ENCODE measurements at regions not wholly inside any gene's neighbourhood (a gene's known extent, or its start where the extent isn't known, plus 50 kb on each side); places are given as distances from the start of the nearest gene placed in this dataset.

DNA sequence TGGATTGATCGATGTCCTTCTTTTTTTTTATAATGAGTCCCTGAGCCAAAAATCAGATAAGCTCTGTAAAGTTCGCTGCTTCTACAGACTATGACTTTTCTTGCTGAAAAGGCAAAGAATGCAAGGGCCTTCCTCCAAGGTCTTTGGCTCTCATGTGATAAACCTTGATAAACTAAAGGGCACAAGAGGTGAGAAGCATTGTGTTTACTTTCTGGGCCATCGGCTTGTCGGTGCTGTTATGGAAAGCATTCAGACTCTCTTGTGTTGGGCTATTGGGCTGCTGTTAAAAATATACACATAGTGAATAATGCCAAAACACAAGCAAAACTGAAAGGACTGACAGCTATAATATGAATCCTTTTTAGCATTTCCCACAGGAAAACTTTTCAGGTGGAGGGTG is 472.4 kb upstream of the SPHKAP start:
- no peak for DNase-seq (ENCODE audit: low spot score)

DNA sequence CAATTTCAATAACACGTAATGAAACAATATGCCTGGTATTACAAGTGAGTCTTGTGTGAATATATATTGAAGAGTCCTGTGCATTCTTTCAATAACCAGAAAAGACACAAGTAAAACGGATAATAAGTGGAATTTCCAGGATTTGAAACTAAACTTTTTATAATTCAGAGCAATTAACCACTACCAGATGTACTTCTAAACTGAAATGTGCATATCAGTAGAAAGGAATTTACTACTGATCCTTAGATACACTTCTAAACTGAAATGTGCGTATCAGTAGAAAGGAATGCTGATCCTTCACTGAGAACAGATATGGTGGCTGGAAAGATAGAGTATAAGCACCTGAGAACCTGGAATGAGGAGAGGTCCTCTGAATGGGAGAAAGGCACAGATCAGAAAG is 470.9 kb upstream of the SPHKAP start:
- no peak for DNase-seq (ENCODE audit: low spot score)

DNA sequence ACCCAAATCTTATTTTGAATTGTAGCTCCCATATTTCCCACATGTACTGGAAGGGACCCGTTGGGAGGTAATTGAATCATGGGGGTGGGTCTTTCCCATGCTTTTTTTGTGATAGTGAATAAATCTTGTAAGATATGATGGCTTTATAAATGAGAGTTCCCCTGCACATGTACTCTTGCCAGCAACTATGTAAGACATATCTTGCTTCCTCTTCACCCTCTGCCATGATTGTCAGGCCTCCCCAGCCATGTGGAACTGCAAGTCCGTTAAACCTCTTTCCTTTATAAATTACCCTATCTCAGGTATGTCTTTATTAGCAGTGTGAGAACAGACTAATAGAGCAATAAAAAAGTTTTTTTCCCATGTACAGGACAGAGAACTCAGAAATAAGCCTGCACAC is 468.4 kb upstream of the SPHKAP start:
- no peak for DNase-seq (ENCODE audit: low spot score)

DNA sequence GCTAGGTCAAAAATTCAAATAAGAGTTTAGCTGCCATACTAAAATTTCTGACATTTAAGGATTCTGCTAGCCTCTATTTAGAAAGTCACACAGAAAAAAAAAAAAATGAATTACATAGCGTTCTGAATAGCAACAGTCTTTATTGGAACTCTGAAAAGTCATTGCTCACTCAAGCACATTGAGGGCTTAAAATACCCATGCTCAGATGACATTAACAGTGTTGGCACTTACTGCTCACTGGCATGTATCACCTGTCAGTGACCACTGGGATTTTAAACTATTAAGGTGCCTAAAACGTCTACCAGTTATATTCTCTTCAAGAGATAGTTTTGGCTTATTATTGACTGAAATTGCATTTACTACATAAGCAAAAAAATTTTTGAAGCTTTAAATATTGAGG is 468.0 kb upstream of the SPHKAP start:
- peak; percentile 18 for DNase-seq (ENCODE audit: low spot score)

DNA sequence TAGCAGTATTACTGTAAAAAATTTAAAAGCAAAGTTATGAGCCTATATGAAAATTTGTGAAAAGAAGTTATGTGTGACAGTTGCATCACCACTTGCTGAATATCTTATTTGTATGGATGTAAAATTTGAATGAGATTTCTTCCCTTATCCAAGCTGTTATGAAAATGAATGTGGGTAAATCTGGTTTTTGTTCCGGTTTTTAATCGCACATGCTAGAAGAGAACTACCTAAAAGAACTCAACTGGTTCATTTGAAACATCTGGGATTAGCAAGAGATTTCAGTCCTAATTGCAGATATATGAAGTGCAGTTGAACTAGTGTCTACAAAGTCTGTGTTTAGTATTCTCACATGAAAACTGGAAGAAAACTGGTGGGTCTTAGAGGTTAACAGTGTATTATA is 467.1 kb upstream of the SPHKAP start:
- no peak for DNase-seq (ENCODE audit: low spot score)

DNA sequence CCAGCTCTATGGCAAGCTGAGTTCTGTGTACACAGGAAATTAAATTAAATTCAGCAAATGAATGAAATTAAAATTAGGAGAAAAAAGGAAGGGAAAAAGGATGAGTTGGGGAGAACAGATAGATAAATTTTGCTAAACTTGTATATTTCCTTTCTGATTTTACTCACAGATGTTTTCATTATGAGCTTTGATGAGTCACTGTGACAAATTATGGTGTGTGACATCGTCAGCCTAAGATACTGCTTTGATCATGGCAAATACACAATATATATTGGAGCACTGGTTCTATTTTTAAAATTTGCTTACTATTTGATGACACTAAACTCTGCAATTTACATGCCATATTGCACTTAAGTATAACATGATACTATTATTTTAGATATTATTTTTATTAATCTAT is 464.6 kb upstream of the SPHKAP start:
- DNase-seq (ENCODE audit: low spot score) = no peak

DNA sequence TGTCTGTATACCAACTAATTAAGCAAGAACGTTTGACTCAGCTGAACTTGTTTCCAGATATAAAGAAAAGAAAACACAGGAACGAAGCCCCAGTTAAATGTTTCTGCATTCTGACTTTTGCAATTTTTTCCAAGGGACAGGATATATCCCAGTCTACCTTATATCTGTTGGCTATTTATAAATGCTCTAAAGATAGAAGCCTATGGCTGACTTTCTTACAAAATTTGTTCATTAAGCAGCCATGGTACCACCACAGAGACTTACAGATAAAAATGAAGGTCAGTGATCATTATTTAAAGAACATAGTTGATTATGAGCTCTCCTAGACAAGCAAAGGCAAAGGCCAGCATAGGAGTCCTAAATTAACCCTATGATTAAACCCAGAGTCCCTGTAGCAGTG is 462.7 kb upstream of the SPHKAP start:
- no peak for DNase-seq (ENCODE audit: low spot score)

DNA sequence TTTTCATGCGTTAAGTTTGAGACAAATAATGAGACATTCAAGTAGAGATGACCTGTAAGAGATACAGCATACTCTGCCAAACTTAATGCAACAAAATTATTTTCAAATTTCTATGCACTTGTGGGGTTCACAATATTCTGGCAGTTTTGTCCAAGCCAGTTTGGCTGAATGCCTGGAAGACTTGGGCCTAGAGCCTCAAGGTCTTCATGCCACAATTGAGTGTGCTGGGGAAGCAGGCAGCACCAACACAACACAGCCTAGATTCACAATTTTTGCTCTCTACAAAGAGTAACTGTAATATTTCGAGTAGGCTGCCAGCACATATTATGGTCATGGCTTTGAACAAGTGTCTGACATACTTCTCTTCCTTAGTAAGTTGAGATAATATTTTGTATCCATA is 461.4 kb upstream of the SPHKAP start:
- DNase-seq (ENCODE audit: low spot score) = no peak

DNA sequence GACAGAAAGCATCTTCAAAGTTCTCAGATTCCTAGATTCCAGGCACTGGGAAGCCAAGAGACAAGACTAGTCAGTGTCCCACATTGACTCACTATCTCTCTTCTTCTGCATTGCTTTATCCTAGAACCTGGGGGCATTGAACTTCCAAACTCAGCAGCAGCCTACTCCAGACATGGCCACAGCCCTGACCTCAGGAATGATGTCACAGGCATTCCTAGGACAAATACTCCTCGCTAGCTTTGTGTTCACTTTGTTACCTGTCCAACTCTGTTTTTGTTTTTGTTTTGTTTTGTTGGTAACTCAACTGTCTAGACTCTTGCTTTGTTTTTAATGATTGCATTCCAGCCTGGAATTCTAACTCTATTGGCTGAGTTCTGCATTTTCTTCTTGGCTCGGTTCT is 449.3 kb upstream of the SPHKAP start:
- DNase-seq (ENCODE audit: low spot score) = no peak

DNA sequence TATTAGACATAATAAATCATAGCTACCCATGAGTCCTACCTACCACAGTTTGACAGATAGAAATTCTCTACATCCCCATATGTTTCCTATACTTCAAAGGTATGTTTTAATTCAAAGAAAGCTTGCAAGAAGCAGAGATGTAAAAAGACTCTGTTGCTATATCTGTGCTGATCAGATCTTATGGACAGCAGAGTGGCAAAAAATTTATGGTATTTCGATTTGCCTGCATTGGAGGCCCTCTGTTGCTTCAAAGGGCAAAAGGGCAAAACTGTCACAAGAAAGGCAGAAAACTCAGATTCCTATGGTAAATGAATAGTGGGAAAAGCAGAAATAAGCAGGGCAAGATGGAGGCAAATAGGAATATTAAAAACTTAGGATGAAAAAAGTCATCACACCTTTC is 447.8 kb upstream of the SPHKAP start:
- DNase-seq (ENCODE audit: low spot score) = no peak

DNA sequence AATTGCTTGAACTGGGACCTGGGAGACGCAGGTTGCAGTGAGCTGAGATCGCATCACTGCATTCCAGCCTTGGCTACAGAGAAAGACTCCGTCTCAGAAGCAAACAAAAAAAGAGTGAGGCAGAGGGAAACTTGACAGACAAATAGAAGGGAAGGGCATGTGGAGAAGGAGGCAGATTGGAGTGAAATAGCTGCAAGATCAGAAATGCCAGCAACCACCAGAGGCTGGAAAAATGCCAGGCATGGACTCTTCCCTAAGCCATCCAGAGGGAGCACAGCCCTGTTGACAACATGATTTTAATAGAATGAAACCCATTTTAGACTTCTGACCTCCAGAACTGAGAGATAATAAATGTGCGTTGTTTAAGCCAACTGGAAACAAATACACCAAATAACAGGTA is 447.2 kb upstream of the SPHKAP start:
- peak; percentile 48 for DNase-seq (ENCODE audit: low spot score)

DNA sequence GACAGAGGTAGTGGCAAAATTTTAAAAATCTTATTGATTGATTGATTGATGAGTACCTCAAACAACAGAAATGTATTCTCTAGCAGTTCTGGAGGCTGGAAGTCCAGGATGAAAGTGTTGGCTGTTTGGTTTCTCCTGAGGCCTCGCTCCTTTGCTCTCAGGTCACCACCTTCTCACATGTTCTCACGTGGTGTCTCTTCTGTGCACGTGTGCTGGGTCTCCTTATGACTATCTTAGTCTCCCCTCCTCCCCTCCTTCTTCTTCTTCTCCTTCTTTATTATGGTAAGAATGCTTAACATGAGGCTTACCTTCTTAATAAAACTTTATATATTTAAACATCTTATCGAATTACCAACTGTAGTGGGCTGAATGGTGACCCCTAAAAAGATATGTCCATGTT is 446.0 kb upstream of the SPHKAP start:
- no peak for DNase-seq (ENCODE audit: low spot score)

DNA sequence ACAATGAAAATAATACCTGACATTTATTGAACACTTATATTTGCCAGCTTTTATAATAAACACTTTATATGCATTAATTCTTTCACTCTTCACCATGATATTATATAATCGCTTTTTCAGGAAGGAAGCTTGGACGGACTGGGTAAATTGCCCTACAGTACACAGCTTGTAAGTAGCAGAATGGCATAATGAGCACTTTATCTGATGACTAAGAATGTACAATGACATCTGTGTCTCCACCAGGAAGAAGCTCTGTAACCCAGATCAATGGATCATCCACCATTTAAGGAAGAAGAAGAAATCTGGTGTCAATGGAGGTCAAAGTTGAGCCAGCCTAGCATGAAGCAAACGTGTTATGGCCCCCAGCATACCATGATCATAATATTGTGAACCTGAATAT is 444.0 kb upstream of the SPHKAP start:
- DNase-seq (ENCODE audit: low spot score) = no peak

DNA sequence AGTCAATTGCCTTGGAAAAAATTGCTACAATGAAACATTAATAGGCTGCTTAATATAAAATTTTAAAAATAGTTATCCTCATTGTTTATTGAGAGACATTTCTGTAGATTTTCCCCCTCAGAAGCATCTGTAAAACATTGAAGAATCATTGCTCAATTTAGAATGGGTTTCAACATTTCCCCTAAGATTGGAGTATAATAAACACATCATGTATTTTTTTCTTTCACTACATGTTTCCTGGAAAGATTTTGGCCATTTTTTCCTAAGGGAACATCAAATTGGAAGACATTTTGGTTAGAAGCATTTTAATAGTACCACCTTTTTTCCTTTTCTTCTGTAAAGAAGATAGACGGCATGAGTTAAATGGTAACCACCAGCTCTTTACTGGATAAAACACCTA is 443.2 kb upstream of the SPHKAP start:
- no peak for DNase-seq (ENCODE audit: low spot score)

DNA sequence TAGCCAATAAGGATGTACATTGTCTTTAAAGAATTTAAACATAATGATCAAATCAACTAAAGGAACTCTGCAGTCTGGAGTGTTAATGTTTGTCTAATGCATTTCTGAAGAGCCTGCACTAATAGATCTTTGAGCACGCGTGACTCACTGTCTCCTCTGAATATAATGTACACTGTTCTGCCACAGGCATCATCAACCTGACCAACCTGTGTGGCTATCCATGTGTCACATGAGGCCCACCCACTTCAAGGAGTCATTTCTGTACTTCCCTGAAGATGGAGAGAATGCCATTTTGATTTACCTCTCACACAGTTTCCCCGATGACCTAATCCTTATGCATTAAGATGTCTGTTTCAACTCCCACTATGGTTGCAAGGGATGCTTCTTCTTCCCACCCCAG is 434.0 kb upstream of the SPHKAP start:
- DNase-seq (ENCODE audit: low spot score) = no peak

DNA sequence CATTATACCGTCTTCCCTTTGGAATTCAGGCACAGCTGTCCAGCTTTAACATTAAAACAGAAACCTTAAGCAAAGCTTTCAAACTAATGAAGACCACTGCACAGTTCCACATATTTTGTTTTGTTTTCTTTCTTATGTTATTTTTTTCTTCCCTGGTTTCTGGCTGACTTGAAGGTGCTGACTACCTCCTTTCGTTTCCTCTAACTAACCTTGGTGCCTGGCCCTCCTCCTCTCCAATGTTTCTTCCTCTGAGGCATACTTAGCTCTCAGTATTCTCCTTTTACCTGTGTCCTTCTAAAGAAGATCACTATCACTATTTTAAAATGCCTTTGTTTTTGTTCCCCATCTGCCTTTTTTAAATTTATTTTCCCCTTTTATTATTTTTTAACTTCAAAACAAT is 433.3 kb upstream of the SPHKAP start:
- no peak for DNase-seq (ENCODE audit: low spot score)

DNA sequence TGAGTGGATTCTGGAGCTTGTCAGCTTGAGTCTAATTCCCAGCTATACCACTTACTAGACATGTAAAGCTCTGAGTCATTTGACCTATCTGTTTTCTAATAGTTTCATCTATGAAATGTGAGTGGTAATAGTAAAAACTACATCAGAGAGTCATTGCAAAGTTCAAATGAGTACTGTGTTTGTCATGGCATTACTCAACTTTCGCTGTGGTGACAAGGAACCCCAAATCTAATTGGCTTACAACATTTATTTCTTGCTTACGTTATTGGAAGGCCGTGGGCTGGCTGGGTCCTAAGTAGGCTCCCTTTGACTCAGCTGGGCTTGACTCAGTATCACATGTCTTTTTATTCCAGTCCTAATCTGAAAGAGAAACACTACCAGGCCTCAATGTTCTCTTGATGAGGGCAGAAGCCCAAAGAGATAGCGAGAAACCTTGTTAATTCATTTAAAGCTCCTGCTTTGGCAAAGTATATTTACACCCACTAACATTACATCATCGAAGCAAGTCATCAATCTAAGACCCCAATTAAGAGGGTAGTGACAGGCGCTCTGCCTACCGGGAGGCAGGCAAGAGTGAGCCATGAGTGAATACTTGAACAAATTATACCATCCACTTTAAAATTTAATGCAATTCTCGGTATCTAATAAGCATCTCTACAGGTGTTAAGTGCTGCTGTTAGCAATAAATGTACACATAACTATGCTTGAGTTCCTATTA is 431.8 kb upstream of the SPHKAP start:
- no peak for DNase-seq (ENCODE audit: low spot score)

DNA sequence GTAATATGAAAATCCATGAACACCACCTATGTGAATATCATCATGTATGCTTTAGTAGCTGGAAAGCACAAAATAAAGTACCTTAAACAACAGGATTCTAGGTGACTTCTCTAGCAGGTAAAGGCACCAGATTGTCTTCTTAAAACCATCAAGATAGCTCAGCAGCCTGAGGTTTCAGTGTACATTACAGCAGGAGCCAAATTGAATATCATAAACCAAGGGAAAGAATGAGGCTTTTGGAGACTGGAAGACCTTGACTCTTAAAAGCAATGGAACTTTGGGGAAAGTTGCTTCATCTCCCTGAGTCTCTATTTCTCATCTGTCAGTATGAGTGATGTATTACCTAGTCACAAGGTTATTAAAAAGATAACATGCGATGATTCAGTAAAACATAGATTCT is 429.7 kb upstream of the SPHKAP start:
- no peak for DNase-seq (ENCODE audit: low spot score)

DNA sequence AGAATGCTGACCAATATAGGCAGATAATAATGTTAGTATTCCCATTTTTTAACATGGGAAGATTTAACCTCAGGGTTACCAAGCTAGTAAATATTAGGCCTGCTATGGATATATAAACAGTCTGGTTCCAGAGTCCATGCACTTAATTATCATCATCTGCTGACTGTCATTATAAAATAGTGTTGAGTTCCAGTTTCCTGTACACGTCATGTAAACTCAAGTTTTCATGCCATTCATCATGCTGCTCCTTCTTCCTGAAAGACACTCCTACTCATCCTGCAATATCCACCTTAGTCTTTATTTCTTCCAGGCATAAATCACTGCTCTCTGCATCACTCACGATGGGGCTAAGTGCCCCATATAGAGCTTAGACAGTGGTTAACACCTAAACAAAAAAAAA is 420.8 kb upstream of the SPHKAP start:
- DNase-seq (ENCODE audit: low spot score) = no peak

DNA sequence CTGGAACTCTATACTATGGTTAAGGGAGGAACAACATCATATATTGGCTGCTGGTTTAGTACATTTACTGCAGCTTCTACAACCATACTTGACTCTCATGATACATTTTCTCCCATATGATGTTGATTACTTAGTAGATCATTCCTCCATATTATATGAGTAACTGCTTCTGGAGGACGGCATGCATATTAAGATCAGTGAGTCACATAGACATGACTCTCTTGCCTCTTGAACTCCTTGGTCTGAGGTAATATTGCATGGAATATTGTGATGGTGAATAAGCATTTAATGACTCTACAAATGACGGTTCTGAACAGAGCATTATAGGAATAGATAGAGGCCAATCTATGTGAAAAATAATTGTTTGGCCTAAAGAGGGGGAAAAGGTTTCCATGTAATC is 418.8 kb upstream of the SPHKAP start:
- no peak for DNase-seq (ENCODE audit: low spot score)

DNA sequence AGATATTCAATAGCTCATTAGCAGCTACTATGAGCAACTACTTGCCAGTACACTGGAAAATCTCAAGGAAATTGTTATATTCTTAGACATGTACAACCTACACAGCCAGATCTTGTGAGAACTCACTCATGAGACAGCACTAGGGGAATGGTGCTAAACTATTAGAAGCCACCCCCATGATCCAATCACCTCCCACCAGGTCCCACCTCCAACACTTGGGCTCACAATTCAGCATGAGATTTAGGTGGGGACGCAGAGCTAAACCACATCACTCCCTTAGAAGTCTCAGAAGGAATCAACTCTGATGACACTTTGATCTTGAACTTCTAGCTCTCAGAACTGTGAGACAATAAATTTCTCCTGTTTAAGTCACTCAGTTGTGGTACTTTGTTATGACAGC is 418.3 kb upstream of the SPHKAP start:
- no peak for DNase-seq (ENCODE audit: low spot score)

DNA sequence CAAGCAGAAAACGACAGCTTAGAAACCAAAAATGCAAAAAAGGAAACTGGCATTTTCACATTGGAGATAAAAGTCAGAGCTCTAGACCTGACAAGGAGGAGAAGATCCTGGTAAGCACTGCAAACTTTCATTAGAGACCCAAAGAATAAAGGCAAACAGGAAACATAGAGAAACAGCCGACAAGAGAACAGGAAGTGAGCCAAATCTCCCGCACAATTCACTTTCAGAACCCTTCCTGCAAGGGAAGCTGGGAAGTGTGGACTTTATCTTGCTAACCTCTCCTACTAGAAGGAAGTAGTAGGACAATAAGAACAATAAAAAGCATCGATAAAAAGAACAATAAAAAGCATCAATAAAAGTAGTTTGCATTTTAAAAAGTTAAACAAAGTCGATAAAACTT is 417.8 kb upstream of the SPHKAP start:
- no peak for DNase-seq (ENCODE audit: low spot score)

DNA sequence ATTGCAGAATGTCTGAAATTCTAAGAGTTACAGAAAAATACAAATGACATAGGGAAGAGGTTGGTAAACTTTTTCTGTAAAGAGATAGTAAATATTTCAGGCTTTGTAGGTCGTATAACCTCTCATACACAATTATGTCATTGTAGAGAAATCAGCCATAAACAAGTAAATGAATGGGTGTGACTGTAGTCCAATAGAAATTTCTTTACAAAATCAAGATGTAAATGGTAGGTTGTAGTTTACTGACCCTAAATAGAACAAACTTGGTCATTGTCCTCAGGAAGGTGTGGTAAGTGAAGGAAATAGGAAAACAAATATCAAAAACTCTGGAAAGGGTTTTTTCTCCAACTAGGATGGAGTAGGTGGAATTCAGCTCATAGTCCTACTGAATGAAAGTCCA is 415.5 kb upstream of the SPHKAP start:
- DNase-seq (ENCODE audit: low spot score) = no peak

DNA sequence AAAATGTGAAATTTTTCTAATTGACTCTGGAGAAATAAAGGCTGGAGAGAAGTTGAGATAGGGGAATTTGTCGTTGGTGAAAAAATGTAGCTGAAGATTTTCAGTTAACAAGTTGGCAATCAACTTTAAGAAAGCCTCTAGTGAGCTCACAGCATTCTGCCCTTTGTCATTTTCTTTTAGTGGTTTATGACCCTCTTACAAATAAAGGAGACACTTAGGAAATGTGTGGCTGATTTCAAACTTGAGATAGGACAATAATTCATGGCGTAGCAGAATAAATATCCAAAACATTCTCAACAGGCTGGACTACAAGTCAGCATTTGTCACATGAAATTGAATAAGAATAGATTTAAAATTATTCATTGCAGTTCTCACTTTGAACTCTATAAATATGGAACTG is 412.5 kb upstream of the SPHKAP start:
- DNase-seq (ENCODE audit: low spot score) = no peak

DNA sequence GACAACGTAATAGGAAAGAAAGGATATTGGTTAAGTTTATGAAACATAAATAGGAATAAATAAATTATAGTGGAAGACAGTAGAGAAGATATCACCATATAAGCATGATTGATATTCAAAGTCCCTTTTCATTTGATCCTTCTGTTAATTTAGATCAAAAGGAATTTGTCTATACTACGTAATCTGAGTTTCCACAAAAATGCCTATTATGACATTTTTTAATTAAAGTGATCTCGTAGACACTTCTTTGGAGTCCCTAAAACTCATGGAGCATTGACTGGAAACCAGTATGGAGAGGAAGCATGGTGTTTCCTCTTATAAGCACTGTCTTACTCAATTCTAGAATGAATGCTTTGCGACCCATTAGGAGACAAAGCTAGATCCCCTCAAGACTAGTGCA is 411.4 kb upstream of the SPHKAP start:
- DNase-seq (ENCODE audit: low spot score) = no peak
